Glomerular visceral epithelial cell (primary cell): ENCODE measurements at regions not wholly inside any gene's neighbourhood (a gene's known extent, or its start where the extent isn't known, plus 50 kb on each side); places are given as distances from the start of the nearest gene placed in this dataset.

Experiments
- DNase-seq: peaks from one replicate; pipeline ENCODE4 v3.0.0-alpha.2; 2016; ENCODE audit errors: extremely low spot score

GRCh38 chr12:124504273-124505000, 63.0 kb downstream of the NCOR2 start:
- no peak for DNase-seq

- DNase-seq, result no peak
These were observed 64.1 kb downstream of the NCOR2 start for GRCh38 chr12:124503305-124503704.

GRCh38 chr12:124502379-124502778, 65.0 kb downstream of the NCOR2 start:
- no peak for DNase-seq

- DNase-seq, result no peak
These were observed 65.6 kb downstream of the NCOR2 start for GRCh38 chr12:124501827-124502226.

GRCh38 chr12:124501112-124501561, 66.3 kb downstream of the NCOR2 start:
- DNase-seq, result no peak

GRCh38 chr12:124499898-124500244, 67.5 kb downstream of the NCOR2 start:
- no peak for DNase-seq

GRCh38 chr12:124499190-124499753, 68.1 kb downstream of the NCOR2 start:
- DNase-seq, result no peak

- no peak for DNase-seq
These were observed 68.9 kb downstream of the NCOR2 start for GRCh38 chr12:124498275-124499189.

GRCh38 chr12:124497658-124498057, 69.8 kb downstream of the NCOR2 start:
- DNase-seq, result no peak

- DNase-seq, result no peak
These were observed 70.4 kb downstream of the NCOR2 start for GRCh38 chr12:124497039-124497438.

GRCh38 chr12:124496584-124496983, 70.8 kb downstream of the NCOR2 start:
- DNase-seq, result no peak

- DNase-seq, result no peak
These were observed 72.0 kb downstream of the NCOR2 start for GRCh38 chr12:124495194-124495983.

GRCh38 chr12:124494751-124495129, 72.7 kb downstream of the NCOR2 start:
- DNase-seq, result no peak

GRCh38 chr12:124493809-124494750, 73.3 kb downstream of the NCOR2 start:
- no peak for DNase-seq

GRCh38 chr12:124492879-124493808, 74.3 kb downstream of the NCOR2 start:
- DNase-seq, result no peak

- DNase-seq, result no peak
These were observed 75.5 kb downstream of the NCOR2 start for GRCh38 chr12:124491856-124492420.

GRCh38 chr12:124491310-124491709, 76.1 kb downstream of the NCOR2 start:
- DNase-seq, result no peak

- no peak for DNase-seq
These were observed 76.7 kb downstream of the NCOR2 start for GRCh38 chr12:124490584-124491305.
